ENCODE measurements at regions not wholly inside any gene's neighbourhood (a gene's known extent, or its start where the extent isn't known, plus 50 kb on each side); places are given as distances from the start of the nearest gene placed in this dataset.

DNA sequence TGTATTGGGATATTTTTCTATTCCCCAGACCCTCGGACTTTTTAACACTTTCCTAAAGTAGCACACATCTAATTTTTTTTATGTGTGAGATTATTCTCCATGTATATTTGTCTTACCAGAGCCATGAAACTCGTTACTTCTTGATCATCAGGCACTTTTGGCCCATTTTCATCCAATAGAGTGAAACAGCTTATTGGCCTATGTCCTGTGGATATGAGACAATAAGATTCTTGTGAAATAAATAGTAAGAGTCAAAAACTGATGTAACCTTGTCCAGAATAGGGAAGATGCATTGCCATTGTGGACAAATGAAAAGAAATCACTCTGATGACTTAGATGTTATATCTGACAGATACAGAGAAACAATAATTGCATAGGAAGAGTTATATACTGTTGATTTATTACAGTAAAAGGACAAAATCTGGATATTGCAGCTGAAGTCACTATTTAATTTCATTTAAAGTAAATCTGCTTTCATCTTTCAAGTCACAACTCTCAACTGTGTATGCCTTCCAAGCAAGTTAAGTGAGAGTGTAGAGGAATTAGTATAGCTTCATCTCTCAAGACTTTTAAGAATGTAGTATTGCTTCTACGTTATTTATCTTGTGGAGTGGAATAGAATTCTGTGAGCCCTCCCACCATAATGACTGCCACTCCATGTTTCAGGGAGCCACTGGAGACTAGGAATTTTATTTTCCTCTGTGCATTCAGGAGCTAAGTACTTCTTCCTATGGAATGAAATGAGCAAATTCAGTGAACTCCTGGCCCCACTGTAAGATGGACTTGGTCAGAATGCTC lies 86.9 kb downstream of the ADAMTS1 start:
- TF ChIP-seq POLR2A (IDR thresholded peaks at IDR 0.05) (no peak), POLR2AphosphoS5 (IDR thresholded peaks at IDR 0.05) (no peak)
- TF ChIP-seq, protein P1, sequence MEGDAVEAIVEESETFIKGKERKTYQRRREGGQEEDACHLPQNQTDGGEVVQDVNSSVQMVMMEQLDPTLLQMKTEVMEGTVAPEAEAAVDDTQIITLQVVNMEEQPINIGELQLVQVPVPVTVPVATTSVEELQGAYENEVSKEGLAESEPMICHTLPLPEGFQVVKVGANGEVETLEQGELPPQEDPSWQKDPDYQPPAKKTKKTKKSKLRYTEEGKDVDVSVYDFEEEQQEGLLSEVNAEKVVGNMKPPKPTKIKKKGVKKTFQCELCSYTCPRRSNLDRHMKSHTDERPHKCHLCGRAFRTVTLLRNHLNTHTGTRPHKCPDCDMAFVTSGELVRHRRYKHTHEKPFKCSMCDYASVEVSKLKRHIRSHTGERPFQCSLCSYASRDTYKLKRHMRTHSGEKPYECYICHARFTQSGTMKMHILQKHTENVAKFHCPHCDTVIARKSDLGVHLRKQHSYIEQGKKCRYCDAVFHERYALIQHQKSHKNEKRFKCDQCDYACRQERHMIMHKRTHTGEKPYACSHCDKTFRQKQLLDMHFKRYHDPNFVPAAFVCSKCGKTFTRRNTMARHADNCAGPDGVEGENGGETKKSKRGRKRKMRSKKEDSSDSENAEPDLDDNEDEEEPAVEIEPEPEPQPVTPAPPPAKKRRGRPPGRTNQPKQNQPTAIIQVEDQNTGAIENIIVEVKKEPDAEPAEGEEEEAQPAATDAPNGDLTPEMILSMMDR (IDR thresholded peaks at IDR 0.05), result no peak

All from upper lobe of left lung (tissue), 4 donors.